ENCODE measurements at regions not wholly inside any gene's neighbourhood (a gene's known extent, or its start where the extent isn't known, plus 50 kb on each side); places are given as distances from the start of the nearest gene placed in this dataset.

- TF ChIP-seq, protein P1, sequence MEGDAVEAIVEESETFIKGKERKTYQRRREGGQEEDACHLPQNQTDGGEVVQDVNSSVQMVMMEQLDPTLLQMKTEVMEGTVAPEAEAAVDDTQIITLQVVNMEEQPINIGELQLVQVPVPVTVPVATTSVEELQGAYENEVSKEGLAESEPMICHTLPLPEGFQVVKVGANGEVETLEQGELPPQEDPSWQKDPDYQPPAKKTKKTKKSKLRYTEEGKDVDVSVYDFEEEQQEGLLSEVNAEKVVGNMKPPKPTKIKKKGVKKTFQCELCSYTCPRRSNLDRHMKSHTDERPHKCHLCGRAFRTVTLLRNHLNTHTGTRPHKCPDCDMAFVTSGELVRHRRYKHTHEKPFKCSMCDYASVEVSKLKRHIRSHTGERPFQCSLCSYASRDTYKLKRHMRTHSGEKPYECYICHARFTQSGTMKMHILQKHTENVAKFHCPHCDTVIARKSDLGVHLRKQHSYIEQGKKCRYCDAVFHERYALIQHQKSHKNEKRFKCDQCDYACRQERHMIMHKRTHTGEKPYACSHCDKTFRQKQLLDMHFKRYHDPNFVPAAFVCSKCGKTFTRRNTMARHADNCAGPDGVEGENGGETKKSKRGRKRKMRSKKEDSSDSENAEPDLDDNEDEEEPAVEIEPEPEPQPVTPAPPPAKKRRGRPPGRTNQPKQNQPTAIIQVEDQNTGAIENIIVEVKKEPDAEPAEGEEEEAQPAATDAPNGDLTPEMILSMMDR (IDR thresholded peaks at IDR 0.05), result no peak
- TF ChIP-seq TCF7L2 (IDR thresholded peaks at IDR 0.05; ENCODE audit: low read depth, low read length), result no peak
- TF ChIP-seq REST (IDR thresholded peaks at IDR 0.05; ENCODE audit: insufficient read depth in 1 of 2, low read depth in 2 of 2, low read length in 1 of 2), result no peak
- TF ChIP-seq POLR2AphosphoS5 (IDR thresholded peaks at IDR 0.05; ENCODE audit: low read depth, low read length), result no peak
- TF ChIP-seq SIN3A (IDR thresholded peaks at IDR 0.05; ENCODE audit: borderline replicate concordance, insufficient read depth, low read depth, low read length), result no peak
These were observed 50.0 kb upstream of the PCGF5 start for GRCh38 chr10:91170418-91170817.
